IMR-90 (cell line): ENCODE measurements at regions not wholly inside any gene's neighbourhood (a gene's known extent, or its start where the extent isn't known, plus 50 kb on each side); places are given as distances from the start of the nearest gene placed in this dataset.

Experiments
- ATAC-seq: fragments of 200-7000 bp; cut with Tn5 transposase; 2 replicates; pipeline ENCODE4 v1.9.1; 2020; ENCODE audit warnings: low read depth, mild to moderate bottlenecking, moderate library complexity
- BruUV-seq: library from RNA; stranded (reverse); fragments of 400-500 nt; replicated peaks from 2 replicates; lab custom pipeline; 2021; lab: Mats Ljungman, UMichigan
- CTCF ChIA-PET: fragments of 300-600 bp; formaldehyde crosslinking; extraction: SDS; loops from one replicate; lab custom pipeline; 2021; ENCODE audit warnings: antibody characterized with exemption; lab: Yijun Ruan, JAX
- POLR2A ChIA-PET: fragments of 300-600 bp; sonication (Branson Sonifier 250); formaldehyde crosslinking; loops from one replicate; lab custom pipeline; 2022; ENCODE audit warnings: antibody characterized with exemption; ENCODE audit not compliant: unreplicated experiment; lab: Charles Lee
- DNase-seq: peaks from one replicate; pipeline ENCODE4 v3.0.0; 2013
- H2AFZ ChIP-seq: replicated peaks from 2 replicates; pipeline ENCODE3; 2013; ENCODE audit warnings: low read length, mild to moderate bottlenecking; ENCODE audit not compliant: poor library complexity
- H2AK5ac ChIP-seq: 2 replicates; pipeline ENCODE4 v1.6.1; 2013; ENCODE audit warnings: low read depth, low read length, inconsistent platforms
- H2AK9ac ChIP-seq: replicated peaks from 2 replicates; pipeline ENCODE3; 2013; ENCODE audit warnings: mild to moderate bottlenecking, low read depth, low read length, moderate library complexity; ENCODE audit not compliant: poor library complexity
- H2BK120ac ChIP-seq: 2 replicates; pipeline ENCODE4 v1.6.1; 2013; ENCODE audit warnings: low read depth, low read length, inconsistent platforms
- H2BK15ac ChIP-seq: 3 replicates; pipeline ENCODE4 v1.6.1; 2013; ENCODE audit warnings: low read depth, low read length, inconsistent platforms
- H2BK20ac ChIP-seq: 2 replicates; pipeline ENCODE4 v1.6.1; 2013; ENCODE audit warnings: low read depth, mild to moderate bottlenecking, inconsistent platforms, low read length, moderate library complexity
- H2BK5ac ChIP-seq: 2 replicates; pipeline ENCODE4 v1.6.1; 2013; ENCODE audit warnings: mild to moderate bottlenecking, low read depth, low read length, inconsistent platforms; ENCODE audit not compliant: poor library complexity, severe bottlenecking
- H3K14ac ChIP-seq: replicated peaks from 2 replicates; pipeline ENCODE4 v1.6.1; 2013; ENCODE audit warnings: low read depth, low read length, inconsistent platforms
- H3K18ac ChIP-seq: 2 replicates; pipeline ENCODE4 v1.6.1; 2013; ENCODE audit warnings: low read depth, low read length, control low read depth
- H3K23ac ChIP-seq: 2 replicates; pipeline ENCODE4 v1.6.1; 2013; ENCODE audit warnings: low read depth, low read length, inconsistent platforms
- H3K27ac ChIP-seq: 2 replicates; pipeline ENCODE4 v1.5.1; 2013; ENCODE audit warnings: mild to moderate bottlenecking, control low read depth, low read length; ENCODE audit not compliant: insufficient read depth
- H3K27me3 ChIP-seq: 2 replicates; pipeline ENCODE4 v1.6.1; 2013; ENCODE audit warnings: low read length; ENCODE audit not compliant: control insufficient read depth, insufficient read depth
- H3K36me3 ChIP-seq: 2 replicates; pipeline ENCODE4 v1.6.1; 2013; ENCODE audit warnings: low read length, mixed read lengths; ENCODE audit not compliant: control insufficient read depth, insufficient read depth
- H3K4ac ChIP-seq: 2 replicates; pipeline ENCODE4 v1.6.1; 2013; ENCODE audit warnings: low read depth, low read length, inconsistent platforms
- H3K4me1 ChIP-seq: 2 replicates; pipeline ENCODE4 v1.6.1; 2013; ENCODE audit warnings: low read length, mixed read lengths; ENCODE audit not compliant: control insufficient read depth, insufficient read depth
- H3K4me2 ChIP-seq: 2 replicates; pipeline ENCODE4 v1.6.1; 2013; ENCODE audit warnings: low read depth, mild to moderate bottlenecking, control low read depth, low read length, moderate library complexity
- H3K4me3 ChIP-seq: 2 replicates; pipeline ENCODE4 v1.5.1; 2013; ENCODE audit warnings: low read depth, mild to moderate bottlenecking, control low read depth, low read length, moderate library complexity; ENCODE audit not compliant: insufficient read depth
- H3K56ac ChIP-seq: 2 replicates; pipeline ENCODE4 v1.6.1; 2013; ENCODE audit warnings: low read length, inconsistent platforms; ENCODE audit not compliant: insufficient read depth; ENCODE audit errors: extremely low read depth
- H3K79me1 ChIP-seq, 2 experiments: 2 replicates each; pipeline ENCODE4 v1.6.1; 2013; ENCODE audit warnings: low read length in 2 of 2, inconsistent platforms in 1 of 2, low read depth in 1 of 2
- H3K9ac ChIP-seq: 2 replicates; pipeline ENCODE4 v1.6.1; 2013; ENCODE audit warnings: low read depth, low read length, control low read depth
- H3K9me1 ChIP-seq: 2 replicates; pipeline ENCODE4 v1.6.1; 2013; ENCODE audit warnings: low read length, inconsistent platforms; ENCODE audit not compliant: insufficient read depth
- H3K9me3 ChIP-seq: 2 replicates; pipeline ENCODE4 v1.6.1; 2013; ENCODE audit warnings: low read length; ENCODE audit not compliant: control insufficient read depth, insufficient read depth
- H4K20me1 ChIP-seq: 2 replicates; pipeline ENCODE4 v1.6.1; 2013; ENCODE audit warnings: low read length, inconsistent platforms; ENCODE audit not compliant: insufficient read depth
- H4K5ac ChIP-seq: 2 replicates; pipeline ENCODE4 v1.6.1; 2013; ENCODE audit warnings: mild to moderate bottlenecking, low read depth, low read length, control low read depth
- H4K8ac ChIP-seq, 2 experiments: 2 replicates each; pipeline ENCODE4 v1.6.1; 2013; ENCODE audit warnings: low read depth in 2 of 2, low read length in 2 of 2, control low read depth in 1 of 2, inconsistent platforms in 1 of 2
- H4K91ac ChIP-seq: 2 replicates; pipeline ENCODE4 v1.6.1; 2013; ENCODE audit warnings: low read depth, low read length, inconsistent platforms; ENCODE audit not compliant: insufficient read depth
- BHLHE40 ChIP-seq: fragments of 150-350 bp; IDR thresholded peaks from 2 replicates; pipeline ENCODE4 v1.6.1; 2016; ENCODE audit warnings: mild to moderate bottlenecking, low read depth, low read length
- CEBPB ChIP-seq: IDR thresholded peaks from 2 replicates; pipeline ENCODE4 v1.6.1; 2012; ENCODE audit warnings: low read depth, low read length, improper control_type of control experiment
- CHD1 ChIP-seq: IDR thresholded peaks from 2 replicates; pipeline ENCODE4 v1.6.1; 2012; ENCODE audit warnings: low read depth, low read length, improper control_type of control experiment
- ELK1 ChIP-seq: fragments of 150-350 bp; IDR thresholded peaks from 2 replicates; pipeline ENCODE4 v1.6.1; 2016; ENCODE audit warnings: low read depth, mild to moderate bottlenecking, low read length, moderate library complexity, borderline replicate concordance
- FOS ChIP-seq: fragments of 150-350 bp; IDR thresholded peaks from 2 replicates; pipeline ENCODE4 v1.6.1; 2016; ENCODE audit warnings: low read depth, low read length
- MAZ ChIP-seq: IDR thresholded peaks from 2 replicates; pipeline ENCODE4 v1.6.1; 2012; ENCODE audit warnings: low read depth, mild to moderate bottlenecking, low read length, improper control_type of control experiment, moderate library complexity, borderline replicate concordance
- MXI1 ChIP-seq: IDR thresholded peaks from 2 replicates; pipeline ENCODE4 v1.6.1; 2012; ENCODE audit warnings: low read depth, mild to moderate bottlenecking, low read length, moderate library complexity, borderline replicate concordance
- NFE2L2 ChIP-seq: fragments of 150-350 bp; IDR thresholded peaks from 2 replicates; pipeline ENCODE4 v1.6.1; 2016; ENCODE audit warnings: low read depth, mild to moderate bottlenecking, low read length
- POLR2A ChIP-seq: IDR thresholded peaks from 2 replicates; pipeline ENCODE4 v1.6.1; 2012; ENCODE audit warnings: mild to moderate bottlenecking, low read depth, low read length
- RCOR1 ChIP-seq: IDR thresholded peaks from 2 replicates; pipeline ENCODE4 v1.6.1; 2012; ENCODE audit warnings: mild to moderate bottlenecking, low read length, improper control_type of control experiment; ENCODE audit not compliant: insufficient replicate concordance
- RFX5 ChIP-seq: IDR thresholded peaks from 2 replicates; pipeline ENCODE4 v1.8.0; 2012; ENCODE audit warnings: low read depth, mild to moderate bottlenecking, low read length, moderate library complexity
- SMC3 ChIP-seq: fragments of 150-350 bp; IDR thresholded peaks from 2 replicates; pipeline ENCODE4 v1.6.1; 2016; ENCODE audit warnings: low read depth, mild to moderate bottlenecking, antibody characterized with exemption, low read length, moderate library complexity
- WGBS, 2 experiments: methylation state at CpG; one replicate each; pipeline versions ENCODE4 v1.1.5 to v1.1.7; 2013; ENCODE audit warnings: missing lambda C conversion rate in 2 of 2; ENCODE audit not compliant: insufficient read length in 1 of 2; ENCODE audit errors: extremely low coverage in 2 of 2; 5-methylcytosine and 5-hydroxymethylcytosine counted together
- dilution Hi-C: fragments of 300-500 bp; cut with HindIII; formaldehyde crosslinking; loops from one replicate; pipeline ENCODE4 v1.14.3; 2018; ENCODE audit warnings: low sequenced_read_pairs; ENCODE audit not compliant: unreplicated experiment
- in situ Hi-C: fragments of 300-500 bp; cut with MboI; formaldehyde crosslinking; loops from 3 replicates; pipeline ENCODE4 v1.14.3; 2019; ENCODE audit warnings: low sequenced_read_pairs, inconsistent platforms, mixed read lengths
- intact Hi-C: fragments of 100-400 bp; cut with micrococcal nuclease; formaldehyde crosslinking; loops from 2 replicates; pipeline ENCODE4 v1.10.0; 2022

GRCh38 chr2:217363470-217363869 lies 503.6 kb upstream of the TNP1 start:
- no peaks in the 10 kb centered on the region for H3K36me3 ChIP-seq
- H3K18ac ChIP-seq = peak overlapping the region; percentile 77
- no TSS peak for BruUV-seq
- H4K20me1 ChIP-seq = no peaks in the 10 kb centered on the region
- H3K79me1 ChIP-seq = peaks cover 0 to 22% of the 10 kb centered on the region in 2 experiments; a peak in 3 of 4 replicates
- POLR2A ChIA-PET = no interaction called here
- H3K9ac ChIP-seq = no peak overlapping the region
- H2AK9ac ChIP-seq = no peak overlapping the region
- in situ Hi-C loops (no loop called here), intact Hi-C loops (loop anchor here (10.0 kb wide), 1 partner anchor 669 kb away; the partner anchor contains the start of gene IGFBP5), dilution Hi-C loops (no loop called here)
- no peak overlapping the region for H3K4me3 ChIP-seq
- peak overlapping the region; percentile 28; the same call in 1 of the 2 replicates for H4K5ac ChIP-seq
- CTCF ChIA-PET = no interaction called here
- H3K4me1 ChIP-seq = peaks cover 47% of the 10 kb centered on the region
- H2BK15ac ChIP-seq = peak overlapping the region; percentile 98
- H4K8ac ChIP-seq = peak overlapping the region; percentile 79 to 89
- H3K23ac ChIP-seq = no peak overlapping the region
- peak overlapping the region; percentile 23 for H2AK5ac ChIP-seq
- H2BK120ac ChIP-seq = peak overlapping the region; percentile 100
- peak overlapping the region; percentile 70 for H4K91ac ChIP-seq
- H3K9me1 ChIP-seq = peaks cover 34% of the 10 kb centered on the region
- H2AFZ ChIP-seq = no peak overlapping the region
- ATAC-seq (no peak), DNase-seq (no peak)
- H3K9me3 ChIP-seq = no peaks in the 10 kb centered on the region
- no peak overlapping the region for H3K27ac ChIP-seq
- no peak overlapping the region for H3K4me2 ChIP-seq
- no peaks in the 10 kb centered on the region for H3K27me3 ChIP-seq
- no CpG with 5 or more reads among the region's 3 CpGs for WGBS, 2 experiments
- H3K4ac ChIP-seq = peak overlapping the region; percentile 93
- TF ChIP-seq SMC3 = no peak
- no peak for TF ChIP-seq POLR2A
- no peak for TF ChIP-seq FOS
- TF ChIP-seq MXI1 = no peak
- no peak for TF ChIP-seq RFX5
- TF ChIP-seq CHD1 = no peak
- TF ChIP-seq MAZ = no peak
- no peak for TF ChIP-seq RCOR1
- TF ChIP-seq NFE2L2 = no peak
- TF ChIP-seq CEBPB = no peak
- TF ChIP-seq ELK1 = no peak
- TF ChIP-seq BHLHE40 = no peak
- peak overlapping the region; percentile 65 for H3K14ac ChIP-seq
- peak overlapping the region; percentile 94 for H2BK20ac ChIP-seq
- H2BK5ac ChIP-seq = no peak overlapping the region
- H3K56ac ChIP-seq = no peak overlapping the region
